ENCODE measurements at regions not wholly inside any gene's neighbourhood (a gene's known extent, or its start where the extent isn't known, plus 50 kb on each side); places are given as distances from the start of the nearest gene placed in this dataset. TPM values are rescaled to one million over a fixed set of nuclear protein-coding genes. Genes with fewer than 3 reads are reported as not detected.

DNA sequence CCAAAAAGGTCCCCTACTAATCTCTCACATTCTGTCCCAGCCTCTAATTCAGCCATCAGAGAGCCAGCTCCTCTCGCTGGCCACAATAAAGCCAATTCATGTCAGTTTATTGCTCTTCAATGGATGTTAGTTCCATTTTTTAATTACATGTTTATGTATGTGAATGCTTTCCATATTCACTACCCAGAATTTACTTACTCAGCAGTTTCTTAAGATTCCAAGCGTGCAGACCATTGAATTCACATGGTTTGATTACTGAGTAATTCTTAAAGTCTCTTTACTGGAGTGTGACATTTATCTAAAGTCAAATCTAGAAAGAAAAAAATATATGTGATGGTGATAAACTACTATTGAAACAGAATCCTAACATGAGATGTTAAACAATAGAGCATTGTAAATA lies 102.2 kb downstream of the LLPH start:
- TF ChIP-seq, protein P1, sequence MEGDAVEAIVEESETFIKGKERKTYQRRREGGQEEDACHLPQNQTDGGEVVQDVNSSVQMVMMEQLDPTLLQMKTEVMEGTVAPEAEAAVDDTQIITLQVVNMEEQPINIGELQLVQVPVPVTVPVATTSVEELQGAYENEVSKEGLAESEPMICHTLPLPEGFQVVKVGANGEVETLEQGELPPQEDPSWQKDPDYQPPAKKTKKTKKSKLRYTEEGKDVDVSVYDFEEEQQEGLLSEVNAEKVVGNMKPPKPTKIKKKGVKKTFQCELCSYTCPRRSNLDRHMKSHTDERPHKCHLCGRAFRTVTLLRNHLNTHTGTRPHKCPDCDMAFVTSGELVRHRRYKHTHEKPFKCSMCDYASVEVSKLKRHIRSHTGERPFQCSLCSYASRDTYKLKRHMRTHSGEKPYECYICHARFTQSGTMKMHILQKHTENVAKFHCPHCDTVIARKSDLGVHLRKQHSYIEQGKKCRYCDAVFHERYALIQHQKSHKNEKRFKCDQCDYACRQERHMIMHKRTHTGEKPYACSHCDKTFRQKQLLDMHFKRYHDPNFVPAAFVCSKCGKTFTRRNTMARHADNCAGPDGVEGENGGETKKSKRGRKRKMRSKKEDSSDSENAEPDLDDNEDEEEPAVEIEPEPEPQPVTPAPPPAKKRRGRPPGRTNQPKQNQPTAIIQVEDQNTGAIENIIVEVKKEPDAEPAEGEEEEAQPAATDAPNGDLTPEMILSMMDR (IDR thresholded peaks at IDR 0.05), result no peak
- no peak for TF ChIP-seq POLR2A (IDR thresholded peaks at IDR 0.05)
- 86 to 92% methylated on average over 2 of the region's 2 CpGs for WGBS, 2 donors

DNA sequence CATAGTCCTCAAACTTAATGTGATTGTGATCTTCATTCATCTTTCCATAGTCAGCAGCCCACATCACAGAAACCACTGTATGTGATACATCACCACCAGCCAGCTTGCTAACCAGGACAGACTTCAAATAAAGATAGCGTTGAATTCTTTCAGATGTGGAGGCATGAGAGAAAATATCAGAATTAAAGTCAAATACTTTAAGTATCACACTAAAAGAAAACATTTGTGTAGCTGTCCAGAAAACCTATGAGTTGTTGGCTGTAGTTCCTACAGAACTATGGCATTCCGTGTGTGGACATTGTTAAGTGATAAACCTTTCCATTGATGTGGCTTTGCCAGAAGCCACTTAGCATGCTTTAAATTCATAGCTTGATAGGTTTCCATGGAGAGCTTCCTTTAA lies 105.1 kb downstream of the LLPH start:
- TF ChIP-seq, protein P1 (IDR thresholded peaks at IDR 0.05), result no peak
- TF ChIP-seq POLR2A (IDR thresholded peaks at IDR 0.05), result no peak
- WGBS, 2 donors, result 51 to 54% methylated on average over 2 of the region's 2 CpGs
- ATAC-seq, result no peak
- no peak for DNase-seq
- Histone ChIP-seq H3K4me3 (no peak overlapping the region), H3K27me3 (no peaks in the 10 kb centered on the region), H3K27ac (no peak overlapping the region), H3K9me3 (no peaks in the 10 kb centered on the region), H3K36me3 (replicated peaks in 1 of 2; ENCODE audit: insufficient read depth in 1 of 2, low read depth in 2 of 2) (no peaks in the 10 kb centered on the region), H3K4me1 (no peaks in the 10 kb centered on the region)
- intact Hi-C loops (cut with DNase I), result no loop called here

More for the DNA sequence above, 102.2 kb downstream of the LLPH start:
- Histone ChIP-seq H3K36me3 (replicated peaks in 1 of 2; ENCODE audit: insufficient read depth in 1 of 2, low read depth in 2 of 2) (no peaks in the 10 kb centered on the region), H3K27me3 (no peaks in the 10 kb centered on the region), H3K27ac (no peak overlapping the region), H3K4me3 (no peak overlapping the region), H3K9me3 (no peaks in the 10 kb centered on the region), H3K4me1 (no peaks in the 10 kb centered on the region)
- no peak for ATAC-seq
- intact Hi-C loops (cut with DNase I), result no loop called here
- no peak for DNase-seq

DNA sequence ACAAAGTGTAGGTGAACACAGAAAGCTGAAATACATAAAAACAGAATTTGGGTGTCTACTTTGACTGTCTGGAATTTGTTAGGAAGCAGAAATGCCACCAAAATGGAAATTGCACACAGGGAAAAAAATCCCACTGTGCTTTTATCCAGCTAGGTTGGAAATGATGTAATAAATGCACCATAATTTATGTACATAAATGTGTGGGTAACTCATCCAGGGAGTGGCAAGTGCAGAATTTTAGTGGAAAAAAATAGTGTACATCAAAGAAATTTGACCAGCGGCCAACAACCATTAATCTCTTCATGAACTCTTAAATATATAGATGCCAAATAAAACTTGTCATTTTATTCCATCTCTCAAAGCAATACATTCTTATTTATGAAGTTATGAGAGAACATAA lies 105.6 kb downstream of the LLPH start:
- H3K4me1 ChIP-seq, result no peaks in the 10 kb centered on the region
- intact Hi-C loops (cut with DNase I), result no loop called here
- no peak overlapping the region for H3K27ac ChIP-seq
- no peak for ATAC-seq
- DNase-seq, result no peak
- H3K9me3 ChIP-seq, result no peaks in the 10 kb centered on the region
- no peak for TF ChIP-seq POLR2A (IDR thresholded peaks at IDR 0.05)
- TF ChIP-seq, protein P1 (IDR thresholded peaks at IDR 0.05), result no peak
- no peaks in the 10 kb centered on the region for H3K36me3 ChIP-seq (replicated peaks in 1 of 2; ENCODE audit: insufficient read depth in 1 of 2, low read depth in 2 of 2)
- WGBS, 2 donors, result 81% methylated on average over 1 of the region's 1 CpG
- H3K4me3 ChIP-seq, result no peak overlapping the region
- no peaks in the 10 kb centered on the region for H3K27me3 ChIP-seq

DNA sequence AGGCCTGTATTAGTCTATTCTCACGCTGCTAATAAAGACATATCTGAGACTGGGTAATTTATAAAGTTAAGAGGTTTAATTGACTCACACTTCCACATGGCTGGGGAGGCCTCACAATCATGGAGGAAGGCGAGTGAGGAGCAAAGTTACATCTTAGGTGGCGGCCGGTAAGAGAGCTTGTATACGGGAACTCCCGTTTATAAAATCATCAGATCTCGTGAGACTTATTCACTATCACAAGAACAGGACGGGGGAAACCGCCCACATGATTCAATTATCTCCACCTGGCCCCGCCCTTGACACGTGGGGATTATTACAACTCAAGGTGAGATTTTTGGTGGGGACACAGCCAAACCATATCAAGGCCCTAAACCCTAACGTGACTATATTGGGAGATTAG lies 110.1 kb downstream of the LLPH start:
- Histone ChIP-seq H3K4me1 (no peaks in the 10 kb centered on the region), H3K27ac (no peak overlapping the region), H3K36me3 (replicated peaks in 1 of 2; ENCODE audit: insufficient read depth in 1 of 2, low read depth in 2 of 2) (no peaks in the 10 kb centered on the region), H3K27me3 (no peaks in the 10 kb centered on the region), H3K4me3 (no peak overlapping the region), H3K9me3 (no peaks in the 10 kb centered on the region)
- 76 to 82% methylated on average over 12 of the region's 12 CpGs for WGBS, 2 donors
- ATAC-seq (no peak), DNase-seq (no peak)
- intact Hi-C loops (cut with DNase I), result no loop called here
- TF ChIP-seq, protein P1 (IDR thresholded peaks at IDR 0.05), result no peak
- TF ChIP-seq POLR2A (IDR thresholded peaks at IDR 0.05), result no peak

DNA sequence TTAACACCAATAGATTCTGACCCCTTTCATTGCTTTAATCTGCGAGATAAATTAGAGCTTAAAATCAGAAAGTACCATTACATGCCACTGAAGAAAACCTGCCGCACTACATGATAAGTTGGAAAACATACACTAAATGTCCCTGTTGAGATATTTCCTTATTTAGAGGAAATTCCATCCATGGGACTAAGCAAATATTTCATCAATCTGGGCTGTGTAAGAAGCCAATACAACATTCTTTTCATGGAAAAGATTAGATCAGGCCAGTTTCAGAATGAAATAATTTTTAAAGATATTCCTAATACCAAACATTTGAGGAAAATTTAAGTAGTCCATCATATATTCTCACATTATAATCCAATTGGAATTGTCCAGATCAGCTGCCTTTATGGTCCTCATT lies 112.8 kb downstream of the LLPH start:
- Histone ChIP-seq H3K27ac (no peak overlapping the region), H3K9me3 (no peaks in the 10 kb centered on the region), H3K4me3 (no peak overlapping the region), H3K27me3 (no peaks in the 10 kb centered on the region), H3K36me3 (replicated peaks in 1 of 2; ENCODE audit: insufficient read depth in 1 of 2, low read depth in 2 of 2) (no peaks in the 10 kb centered on the region), H3K4me1 (no peaks in the 10 kb centered on the region)
- DNase-seq (no peak), ATAC-seq (no peak)
- intact Hi-C loops (cut with DNase I), result no loop called here
- WGBS, 2 donors, result 40 to 48% methylated on average over 2 of the region's 2 CpGs
- no peak for TF ChIP-seq POLR2A (IDR thresholded peaks at IDR 0.05)
- TF ChIP-seq, protein P1 (IDR thresholded peaks at IDR 0.05), result no peak

Small RNA genes lying in the stretch of these regions (microRNA-seq; reads per million reads assigned to microRNA genes)
- gene MIR6074 (ENCODE audit: borderline number of aligned reads in 2 of 2, borderline replicate concordance in 2 of 2), result 0 reads per million in 2 donors

Small RNA genes lying in the stretch of these regions (small RNA-seq; reads per million reads assigned to genes)
- gene MIR6074 (not detected), gene RNA5SP362 (not detected)

Data from body of pancreas (tissue), 4 donors.